ENCODE measurements at regions not wholly inside any gene's neighbourhood (a gene's known extent, or its start where the extent isn't known, plus 50 kb on each side); places are given as distances from the start of the nearest gene placed in this dataset.

DNA sequence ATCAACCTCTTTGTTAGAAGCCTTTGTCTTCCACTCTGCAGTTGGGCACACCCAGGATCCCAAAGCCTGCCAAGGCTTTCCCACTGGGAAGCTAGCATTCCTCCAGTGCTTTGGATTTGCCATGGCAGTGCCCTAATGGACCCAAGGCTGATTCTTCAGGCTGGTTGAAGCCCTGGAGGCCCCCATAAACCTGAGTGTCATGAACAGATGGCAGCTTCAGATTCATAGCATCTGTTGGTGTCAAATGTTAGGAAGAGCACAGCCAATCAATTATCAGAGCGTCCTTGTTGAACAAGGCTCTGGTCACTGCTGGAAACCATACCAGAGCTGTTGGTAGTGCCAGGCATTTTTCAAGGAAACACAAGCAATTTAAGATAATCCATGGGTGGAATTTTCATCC, 241.1 kb upstream of the KLF4 start:
- no peak for DNase-seq

DNA sequence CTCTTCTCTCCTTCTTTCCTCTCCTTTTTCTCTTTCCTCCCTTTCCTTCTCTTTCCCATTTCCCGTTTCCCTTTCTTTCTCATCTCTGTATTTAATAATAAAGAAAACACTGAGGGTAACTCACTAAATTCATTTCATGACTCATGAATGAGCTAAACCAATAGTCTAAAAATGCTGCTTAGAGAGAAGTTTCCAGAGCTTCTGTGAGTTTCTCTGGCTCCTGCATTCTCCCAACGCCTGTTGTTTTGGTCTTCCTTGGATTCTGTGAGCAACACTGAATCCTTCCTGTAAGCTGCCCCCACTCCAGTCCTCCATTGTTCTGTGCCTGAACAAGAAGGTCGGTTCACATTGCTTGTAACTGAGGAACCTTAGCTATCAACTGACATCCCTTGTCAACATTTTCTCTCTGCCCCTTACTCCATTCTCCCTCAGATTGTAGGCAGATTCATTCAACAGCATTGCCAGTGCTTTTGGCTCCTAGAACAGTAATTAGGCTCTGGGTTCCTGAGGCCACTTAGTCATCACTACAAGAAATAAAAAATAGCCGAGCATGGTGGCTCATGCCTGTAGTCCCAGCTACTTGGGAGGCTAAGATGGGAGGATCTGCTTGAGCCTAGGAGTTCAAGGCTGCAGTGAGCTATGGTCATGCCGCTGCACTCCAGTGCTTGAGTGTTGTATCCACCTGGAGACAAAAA, 237.7 kb upstream of the KLF4 start:
- DNase-seq: no peak

DNA sequence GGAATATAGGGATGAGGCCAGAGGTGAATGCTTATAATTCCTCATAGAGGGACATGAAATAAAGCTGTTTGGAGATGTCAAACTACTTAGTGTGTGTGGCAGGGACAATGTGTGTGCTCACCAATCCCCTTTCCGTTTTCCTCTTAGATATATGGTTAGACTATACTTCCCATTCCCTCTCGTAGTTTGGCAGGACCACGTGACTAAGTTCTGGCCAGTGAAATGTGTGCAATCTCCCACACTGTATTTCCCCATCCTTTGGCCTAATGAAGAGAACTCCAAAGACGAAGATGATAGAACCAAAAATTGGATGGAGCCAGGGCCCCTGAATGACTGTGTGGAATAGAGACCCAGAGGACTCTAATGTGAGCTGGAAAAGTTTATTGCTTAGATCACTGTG, 233.4 kb upstream of the KLF4 start:
- DNase-seq: no peak

DNA sequence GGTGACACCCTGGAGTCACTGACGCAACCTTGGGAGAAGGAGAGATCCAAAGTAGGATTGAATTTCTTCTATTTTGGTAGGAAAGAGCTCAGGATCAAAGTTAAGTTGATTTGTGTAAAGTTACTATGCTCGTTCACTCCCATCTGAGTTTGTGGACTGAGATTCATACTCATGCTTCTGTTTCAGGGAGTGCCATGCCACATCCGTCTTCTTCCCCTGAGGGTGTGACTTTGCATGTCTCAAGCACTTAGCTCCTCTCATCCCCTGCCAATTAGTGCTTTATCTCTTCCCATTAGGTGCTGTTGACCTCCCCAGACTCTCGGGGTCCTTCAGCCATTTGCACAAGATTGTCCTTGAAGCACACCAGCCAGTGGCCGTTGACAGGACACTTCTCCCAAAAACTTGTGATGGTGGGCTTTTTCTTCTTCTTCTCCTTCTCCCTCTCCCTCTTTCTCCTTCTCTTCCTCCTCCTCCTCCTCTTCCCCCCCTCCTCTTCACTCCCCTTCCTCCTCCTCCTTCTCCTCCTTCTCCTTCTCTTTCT, 232.2 kb upstream of the KLF4 start:
- DNase-seq: no peak

DNA sequence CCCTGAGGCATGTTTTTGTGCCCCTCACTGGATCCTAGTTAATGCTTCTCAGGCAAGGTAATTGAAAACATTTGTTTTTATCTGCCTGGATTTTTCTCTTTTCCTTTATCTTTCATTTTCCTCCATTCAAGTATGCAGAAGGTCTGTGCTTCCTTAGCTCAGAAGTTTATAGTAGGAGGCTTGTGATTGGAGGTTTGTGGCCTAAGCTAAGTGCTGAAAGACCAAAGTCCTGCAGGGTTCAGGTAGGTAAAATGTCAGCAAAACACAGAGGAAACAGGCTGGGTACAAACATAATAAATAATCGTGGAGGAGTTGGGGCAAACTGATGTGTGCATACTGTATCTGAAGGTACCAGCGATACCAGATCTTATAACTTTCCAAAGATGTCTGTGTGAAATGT, 230.9 kb upstream of the KLF4 start:
- DNase-seq: no peak

DNA sequence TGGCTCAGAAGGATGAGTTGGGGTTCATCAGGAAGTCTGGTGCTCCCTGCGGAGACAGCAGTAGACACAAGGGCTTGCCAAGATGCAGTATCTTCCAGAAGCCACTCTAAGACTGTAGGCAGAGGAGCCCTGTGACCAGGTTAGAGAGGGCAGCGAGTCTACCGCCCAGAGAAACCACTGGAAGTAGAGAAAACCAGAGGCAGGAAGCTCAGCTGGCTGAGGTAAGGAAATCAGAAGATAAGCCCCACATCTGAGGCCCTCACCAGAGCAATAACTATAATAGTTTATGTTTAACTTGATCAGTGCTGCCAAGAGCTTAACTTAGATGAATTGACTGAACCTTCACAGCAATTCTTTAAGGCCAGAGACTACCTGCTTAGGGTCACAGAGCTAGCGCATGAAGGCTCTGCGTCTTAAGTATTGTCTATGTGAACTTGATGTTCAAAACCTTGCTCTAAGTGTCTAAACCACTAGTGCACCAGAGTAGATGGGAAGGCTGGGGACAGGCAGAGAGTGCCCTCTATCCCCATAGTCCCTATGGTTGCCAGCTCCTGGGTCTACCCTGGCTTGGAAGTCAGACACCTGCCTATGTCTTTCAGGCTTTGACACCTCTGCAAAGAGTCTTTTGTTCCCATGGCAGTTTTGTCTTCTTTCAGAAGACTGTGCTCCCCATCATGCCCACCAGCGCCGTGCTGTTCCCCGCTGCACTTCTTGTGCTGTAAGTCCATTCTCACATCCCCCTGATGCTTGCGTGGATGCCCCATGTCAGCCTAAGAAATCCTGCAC, 228.2 kb upstream of the KLF4 start:
- DNase-seq: no peak

DNA sequence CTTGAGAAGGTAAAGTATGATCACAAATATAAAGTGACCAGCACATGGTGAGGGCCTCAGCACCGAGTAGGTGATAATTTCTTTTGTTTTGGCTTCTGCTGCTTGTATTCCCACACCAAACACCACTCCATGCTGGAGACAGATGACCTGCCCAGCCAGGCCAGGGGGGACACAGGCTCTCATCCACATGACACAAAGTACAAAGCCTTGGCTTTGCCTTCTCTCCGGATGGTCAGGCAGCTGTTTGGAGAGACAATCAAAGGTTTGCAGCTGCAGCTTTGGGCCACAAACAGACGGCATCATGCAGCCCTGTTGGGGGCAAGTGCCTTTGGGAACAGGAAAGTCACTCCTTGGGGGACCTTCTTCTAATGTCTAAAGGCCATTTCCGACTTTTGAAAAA, 226.2 kb upstream of the KLF4 start:
- no peak for DNase-seq

DNA sequence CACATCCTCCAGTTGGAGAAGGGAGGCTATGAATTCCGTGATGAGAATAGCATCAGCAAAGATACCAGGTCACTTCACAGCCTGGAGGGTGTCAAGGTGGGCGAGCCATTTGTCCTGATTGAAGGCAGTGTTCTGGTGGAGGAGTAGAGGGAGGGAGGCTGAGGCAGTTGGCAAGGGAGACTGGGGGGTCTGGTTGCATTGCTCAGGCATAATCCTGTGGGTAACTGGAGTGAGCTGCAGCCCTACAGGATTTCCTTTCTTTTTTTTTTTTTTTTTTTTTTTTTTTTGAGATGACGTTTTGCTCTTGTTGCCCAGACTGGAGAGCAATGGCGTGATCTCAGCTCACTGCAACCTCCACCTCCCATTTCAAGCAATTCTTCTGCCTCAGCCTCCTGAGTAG, 223.9 kb upstream of the KLF4 start:
- DNase-seq: no peak

DNA sequence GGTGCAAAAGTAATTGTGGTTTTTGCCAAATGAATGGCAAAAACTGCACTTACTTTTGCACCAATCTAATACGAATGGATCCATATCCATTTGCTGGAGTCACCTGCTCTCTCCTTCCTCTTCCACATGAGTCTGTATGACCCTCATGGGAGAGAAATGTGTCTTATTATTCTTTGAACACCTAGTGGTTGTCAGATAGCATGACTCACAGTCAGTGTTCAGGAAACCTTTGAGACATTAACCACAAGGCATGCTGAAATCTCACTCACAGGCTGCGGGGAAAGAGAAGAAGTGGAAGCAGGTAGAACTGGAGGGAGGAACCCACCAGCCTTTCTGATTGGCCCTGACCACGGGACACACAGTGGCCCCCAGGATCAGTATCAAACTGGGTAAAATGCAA, 222.8 kb upstream of the KLF4 start:
- peak; percentile 60 for DNase-seq

DNA sequence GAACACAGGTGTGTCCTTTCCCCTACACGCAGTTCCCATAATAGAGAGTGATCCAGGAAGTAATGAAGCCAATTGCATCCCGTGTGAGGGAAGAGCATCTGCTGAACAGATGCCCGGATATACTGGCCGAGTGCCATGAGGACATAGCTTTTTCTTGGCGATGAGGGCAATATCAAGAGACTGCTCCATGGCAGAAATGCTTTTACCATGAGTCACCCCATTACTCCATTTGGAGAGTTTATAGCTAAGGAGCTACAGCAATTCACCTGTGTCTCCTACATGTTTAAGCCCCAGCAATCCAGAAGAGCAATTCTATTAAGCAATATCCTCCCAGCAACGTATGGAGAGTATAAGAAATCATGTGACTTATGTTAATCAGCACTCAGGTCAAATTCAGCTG, 222.0 kb upstream of the KLF4 start:
- DNase-seq: no peak

DNA sequence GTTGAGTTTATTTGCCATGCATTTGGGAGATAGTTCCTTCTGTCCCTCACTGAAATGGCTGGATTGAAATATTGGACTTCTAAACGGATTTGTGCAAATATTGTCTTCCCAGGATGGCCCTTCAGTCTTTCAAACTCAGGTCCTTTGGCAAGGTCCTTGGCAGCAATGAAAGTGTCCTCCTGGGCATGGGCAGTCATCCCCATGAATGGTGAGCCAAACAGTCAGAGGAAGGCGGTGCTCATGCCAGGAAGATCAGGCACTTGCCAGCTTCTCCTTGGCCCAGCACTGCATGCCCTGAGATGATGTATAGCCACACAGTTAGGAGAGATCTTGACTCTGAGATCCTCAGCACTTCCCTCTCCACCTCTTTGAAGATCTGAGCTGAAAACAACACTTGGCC, 221.4 kb upstream of the KLF4 start:
- no peak for DNase-seq

DNA sequence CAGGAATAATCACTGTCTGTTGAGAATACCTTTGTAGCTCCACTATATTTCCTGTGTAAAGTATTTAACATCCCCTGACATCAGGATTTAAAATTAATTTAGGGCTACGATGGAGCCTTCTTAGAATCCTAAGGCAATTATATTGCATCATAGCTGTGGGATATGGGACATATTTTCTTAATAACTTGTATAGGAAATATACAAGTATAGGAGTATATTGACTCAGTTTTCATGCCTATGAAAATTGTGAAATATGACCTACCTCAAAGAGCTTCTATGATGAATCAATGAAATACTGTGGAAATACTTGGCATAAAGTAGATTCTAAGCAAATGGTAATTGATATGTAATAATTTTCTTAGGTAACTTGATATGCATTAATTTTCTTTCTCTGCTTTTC, 221.0 kb upstream of the KLF4 start:
- DNase-seq: no peak

DNA sequence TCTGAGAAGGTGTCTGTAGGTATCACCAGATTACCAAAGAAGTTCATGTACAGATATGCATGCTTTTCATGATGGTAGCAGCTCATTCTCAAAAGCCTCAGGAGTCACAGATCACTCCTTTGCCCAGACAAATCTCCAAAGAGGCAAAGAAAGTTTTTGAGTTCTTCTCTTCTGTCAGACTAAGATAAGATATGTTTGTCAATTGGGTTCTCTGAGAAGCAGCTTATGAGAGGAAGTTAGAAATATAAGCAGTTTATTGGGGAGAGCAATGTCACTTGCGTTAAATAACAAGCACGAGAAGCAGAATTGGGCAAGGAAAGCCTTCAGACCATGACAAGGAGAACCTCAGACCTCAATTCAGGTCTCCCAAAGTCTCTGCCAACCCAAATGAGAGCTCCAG, 219.2 kb upstream of the KLF4 start:
- DNase-seq: no peak

DNA sequence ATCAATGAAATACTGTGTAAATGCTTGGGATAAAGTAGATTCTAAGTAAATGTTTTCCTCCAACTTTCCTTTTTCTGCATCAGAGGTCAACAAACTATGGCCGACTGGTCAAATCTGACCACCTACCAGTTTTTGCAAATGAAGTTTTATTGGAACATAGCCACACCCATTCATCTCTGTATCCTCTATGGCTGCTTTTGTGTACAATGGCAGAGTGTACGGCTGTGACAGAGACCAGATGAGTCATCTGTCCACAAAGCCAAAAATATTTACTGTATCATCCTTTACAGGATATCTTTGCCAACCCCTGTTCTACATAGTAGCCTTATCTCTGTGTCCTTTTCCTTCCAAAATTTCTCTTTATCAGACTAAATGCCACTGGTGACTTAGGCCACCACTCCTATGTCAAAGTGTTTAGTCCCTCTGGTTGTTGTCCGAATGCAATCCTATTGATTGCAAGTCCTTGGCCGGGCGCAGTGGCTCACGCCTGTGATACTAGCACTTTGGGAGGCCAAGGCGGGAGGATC, 218.4 kb upstream of the KLF4 start:
- DNase-seq: peak; percentile 69

DNA sequence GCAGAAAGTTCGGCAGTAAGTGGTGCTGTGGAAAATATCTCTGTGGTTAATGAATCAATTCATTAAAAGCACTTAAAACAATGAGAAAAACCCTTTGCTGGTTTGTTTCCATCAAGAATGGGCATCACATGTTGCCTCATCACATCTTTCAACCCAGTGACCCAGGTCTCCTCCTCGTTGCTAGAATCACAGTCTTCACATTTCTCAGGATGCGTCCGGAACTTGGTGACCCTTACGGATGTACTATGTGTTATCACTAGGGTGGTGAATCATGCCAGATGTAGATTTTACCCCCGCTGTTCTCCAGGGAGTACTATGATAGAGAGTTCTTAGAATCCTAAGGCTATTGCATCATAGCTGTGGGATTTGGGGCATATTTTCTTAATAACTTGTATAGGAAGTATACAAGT, 217.9 kb upstream of the KLF4 start:
- peak; percentile 77 for DNase-seq

DNA sequence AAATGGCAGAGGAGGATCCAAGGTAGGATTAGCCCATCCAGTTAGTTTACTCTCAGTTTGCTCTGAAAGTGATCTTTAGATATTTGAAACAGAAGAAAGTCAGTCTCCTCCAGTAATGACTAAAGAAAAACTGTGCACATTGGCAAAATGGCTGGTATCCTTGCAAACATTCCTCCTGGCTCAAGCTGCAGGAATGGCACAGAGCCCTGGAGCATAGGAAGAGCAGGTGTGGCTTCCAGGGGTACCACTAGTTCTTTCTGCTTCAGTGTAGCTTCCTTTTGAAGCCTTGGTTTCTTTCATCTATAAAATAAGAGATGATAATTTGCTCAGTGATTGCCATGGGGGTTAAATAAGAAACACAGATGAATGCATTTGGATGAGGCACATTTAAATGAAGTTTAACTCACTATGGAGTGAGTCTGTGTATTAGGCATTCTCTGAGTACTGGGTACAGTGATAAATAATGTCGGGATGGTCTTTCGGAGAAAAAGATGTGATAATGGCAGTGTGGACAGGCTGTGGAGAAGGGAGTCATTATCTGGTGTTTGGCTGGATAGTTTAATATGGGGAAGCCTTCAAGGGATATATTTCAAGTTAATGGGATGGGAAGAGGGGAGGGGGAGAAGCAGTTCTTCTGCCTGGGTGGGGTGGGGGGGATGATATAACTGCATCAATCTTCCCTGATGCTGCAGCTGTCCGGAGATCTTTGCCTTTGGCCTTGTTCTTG, 217.3 kb upstream of the KLF4 start:
- DNase-seq: no peak

DNA sequence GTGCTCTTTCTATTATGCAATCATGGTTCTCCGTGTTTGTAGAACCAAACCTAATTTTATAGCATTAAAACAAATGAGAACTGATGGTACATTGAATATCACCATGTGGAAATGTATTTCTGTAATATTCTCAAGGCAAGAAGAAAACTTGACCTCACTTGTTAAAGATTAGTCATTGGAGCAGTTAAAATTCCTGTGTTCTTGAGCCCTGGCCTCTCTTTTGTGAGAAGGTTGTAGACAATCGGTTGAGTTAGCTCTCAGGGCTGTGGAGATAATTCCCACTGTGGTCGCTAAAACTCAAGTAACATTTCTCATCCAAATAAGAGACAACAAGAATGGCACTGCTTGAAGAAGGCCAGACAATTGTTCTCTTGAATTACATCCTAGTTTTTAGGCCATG, 216.0 kb upstream of the KLF4 start:
- DNase-seq: no peak

DNA sequence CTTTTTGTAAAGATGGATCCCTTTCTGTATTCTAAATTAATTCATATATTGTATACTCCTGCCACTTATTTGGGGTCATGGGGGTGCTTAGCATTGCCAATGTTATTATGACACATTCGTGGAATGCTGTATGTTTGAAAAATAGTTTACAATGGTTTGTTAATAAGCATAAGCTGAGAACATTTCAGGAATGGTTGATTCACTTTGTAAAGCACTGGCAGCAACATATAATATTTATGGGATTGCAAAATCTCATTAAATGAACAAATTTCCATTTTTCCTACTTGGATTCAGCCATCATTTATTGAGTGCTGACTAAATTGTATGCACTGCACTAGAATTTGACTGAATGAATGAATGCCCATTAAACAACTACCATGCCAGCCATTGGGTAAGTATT, 215.2 kb upstream of the KLF4 start:
- DNase-seq: no peak

DNA sequence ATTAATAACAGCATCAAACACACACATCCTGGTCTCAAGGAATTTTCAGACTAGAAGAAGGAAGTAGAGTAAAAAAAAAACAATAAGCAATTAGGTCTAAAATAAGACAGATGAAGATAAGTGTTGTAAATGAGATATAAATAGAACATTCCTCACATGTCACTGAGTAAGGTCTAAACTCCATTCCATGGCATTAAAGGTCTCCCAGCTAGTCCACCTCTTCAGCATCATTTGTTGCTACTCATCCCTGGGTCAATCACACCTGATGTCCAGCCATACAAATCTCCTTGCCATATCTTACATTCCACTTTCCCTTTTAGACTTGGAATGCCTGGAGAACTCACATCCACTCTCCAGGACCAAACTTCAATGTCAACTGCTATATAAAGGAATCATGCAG, 214.1 kb upstream of the KLF4 start:
- no peak for DNase-seq

DNA sequence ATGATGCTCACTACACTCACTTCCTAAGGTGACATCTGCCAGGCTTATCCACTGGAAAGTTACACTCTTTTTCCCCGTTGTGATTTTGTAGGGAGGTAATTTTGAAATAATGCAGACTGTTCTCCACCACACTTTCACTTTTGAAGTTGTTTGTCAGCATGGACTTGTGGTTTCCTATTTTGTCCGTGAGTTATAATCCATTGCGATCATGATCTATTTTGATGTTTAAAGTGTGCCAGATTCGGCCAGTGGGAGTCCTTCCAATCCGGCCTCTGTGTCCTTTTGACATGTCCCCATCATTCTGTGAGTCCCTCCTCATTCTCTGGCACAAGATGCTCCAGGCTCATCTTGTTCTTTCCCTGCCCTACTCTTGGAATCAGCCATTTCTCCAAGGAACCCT, 211.3 kb upstream of the KLF4 start:
- DNase-seq: peak; percentile 35

DNA sequence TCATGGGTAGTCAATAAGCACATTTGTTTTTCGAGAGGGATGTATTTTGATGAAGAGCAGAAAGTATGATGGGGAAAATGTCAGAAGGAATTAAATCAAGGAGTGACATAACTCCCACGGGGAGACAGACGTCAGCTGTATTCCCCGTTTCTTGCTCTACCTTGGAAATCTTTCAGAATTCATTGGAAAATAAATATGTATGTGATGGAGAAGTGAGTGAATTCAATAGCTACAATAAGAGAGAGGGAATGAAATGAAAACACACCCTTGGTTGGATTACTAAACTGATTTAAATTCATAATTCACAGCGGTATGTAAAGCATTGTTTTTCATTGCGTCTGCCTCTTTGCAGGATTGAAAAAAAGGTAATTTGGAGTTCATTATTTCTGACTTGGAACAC, 209.7 kb upstream of the KLF4 start:
- no peak for DNase-seq

DNA sequence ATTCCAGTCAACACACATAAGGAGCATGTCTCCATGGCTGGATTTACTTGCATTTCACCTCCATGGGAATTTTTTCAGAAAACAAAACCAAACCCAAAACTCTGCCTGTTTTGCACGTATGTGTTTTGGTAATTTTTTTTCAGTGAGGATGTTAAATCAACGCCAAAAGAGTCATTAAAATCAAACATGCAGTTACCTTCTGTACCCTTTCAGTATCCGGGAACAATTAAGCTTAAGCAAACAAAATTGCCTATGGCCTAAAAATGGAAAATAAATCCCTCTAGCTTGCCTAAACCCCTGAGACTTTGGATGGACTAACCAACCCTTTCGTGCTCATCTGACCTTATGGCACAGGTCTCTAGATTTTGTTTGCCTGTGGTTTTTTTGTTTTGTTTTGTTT, 209.2 kb upstream of the KLF4 start:
- no peak for DNase-seq

DNA sequence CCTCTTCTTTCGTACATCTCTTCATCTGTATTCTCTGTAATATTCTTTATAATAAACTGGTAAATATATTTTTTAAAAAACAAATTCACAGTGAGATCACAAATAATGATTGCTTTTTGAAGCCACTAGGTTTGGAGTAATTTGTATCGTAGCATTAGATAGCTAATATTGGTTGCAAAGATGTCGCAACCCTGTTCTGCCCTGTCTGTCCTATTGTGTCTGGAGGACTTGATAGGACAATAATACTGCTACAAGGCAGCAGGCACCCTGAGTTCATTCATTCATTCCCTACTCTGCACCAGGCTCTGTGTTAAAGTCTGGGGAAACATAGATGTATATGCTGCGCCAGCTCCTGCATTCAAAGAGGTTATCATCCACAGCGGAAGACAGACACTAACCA, 206.7 kb upstream of the KLF4 start:
- no peak for DNase-seq

DNA sequence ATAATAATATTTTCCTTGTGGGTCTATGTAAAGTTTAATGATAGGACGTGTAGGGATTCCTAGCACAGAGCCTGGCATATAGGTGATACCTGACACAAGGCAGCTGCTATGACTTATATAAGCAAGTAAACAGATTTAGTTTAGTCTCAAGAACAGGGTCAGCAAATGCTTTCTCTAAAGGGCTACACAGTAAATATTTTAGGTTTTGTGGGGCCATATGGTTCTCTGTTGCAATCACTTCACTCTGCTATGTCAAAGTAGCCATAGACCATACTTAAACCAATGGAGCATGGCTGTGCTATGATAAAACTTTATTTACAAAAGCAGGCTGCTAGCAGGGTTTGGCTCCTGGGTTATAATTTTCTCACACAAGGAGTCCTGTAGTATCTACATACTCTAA, 204.8 kb upstream of the KLF4 start:
- DNase-seq: no peak
